ENCODE measurements at regions not wholly inside any gene's neighbourhood (a gene's known extent, or its start where the extent isn't known, plus 50 kb on each side); places are given as distances from the start of the nearest gene placed in this dataset.

DNA sequence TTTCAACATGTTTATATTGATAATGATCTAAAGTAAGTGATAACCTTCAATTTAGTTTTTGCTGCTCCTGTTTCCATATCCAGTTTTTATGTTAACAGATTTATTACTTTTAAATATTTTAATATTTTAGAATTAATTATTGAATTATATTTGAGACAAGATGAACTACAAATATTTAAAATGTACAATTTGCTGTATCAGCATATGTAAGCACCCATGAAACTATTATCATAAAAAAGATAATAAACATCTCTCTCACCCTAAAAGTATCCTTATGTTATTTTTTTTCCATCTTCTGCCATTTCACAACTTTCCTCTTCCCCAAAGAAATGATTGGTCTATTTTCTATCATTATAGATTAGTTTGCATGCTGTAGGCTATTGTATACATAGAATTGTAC lies 1426.6 kb upstream of the PRR20A start:
- H3K27me3 ChIP-seq (ENCODE audit: control insufficient read depth, low read length), result no peaks in the 10 kb centered on the region
- no peaks in the 10 kb centered on the region for H3K4me1 ChIP-seq (ENCODE audit: control insufficient read depth, low read length)
- TF ChIP-seq, protein P1, sequence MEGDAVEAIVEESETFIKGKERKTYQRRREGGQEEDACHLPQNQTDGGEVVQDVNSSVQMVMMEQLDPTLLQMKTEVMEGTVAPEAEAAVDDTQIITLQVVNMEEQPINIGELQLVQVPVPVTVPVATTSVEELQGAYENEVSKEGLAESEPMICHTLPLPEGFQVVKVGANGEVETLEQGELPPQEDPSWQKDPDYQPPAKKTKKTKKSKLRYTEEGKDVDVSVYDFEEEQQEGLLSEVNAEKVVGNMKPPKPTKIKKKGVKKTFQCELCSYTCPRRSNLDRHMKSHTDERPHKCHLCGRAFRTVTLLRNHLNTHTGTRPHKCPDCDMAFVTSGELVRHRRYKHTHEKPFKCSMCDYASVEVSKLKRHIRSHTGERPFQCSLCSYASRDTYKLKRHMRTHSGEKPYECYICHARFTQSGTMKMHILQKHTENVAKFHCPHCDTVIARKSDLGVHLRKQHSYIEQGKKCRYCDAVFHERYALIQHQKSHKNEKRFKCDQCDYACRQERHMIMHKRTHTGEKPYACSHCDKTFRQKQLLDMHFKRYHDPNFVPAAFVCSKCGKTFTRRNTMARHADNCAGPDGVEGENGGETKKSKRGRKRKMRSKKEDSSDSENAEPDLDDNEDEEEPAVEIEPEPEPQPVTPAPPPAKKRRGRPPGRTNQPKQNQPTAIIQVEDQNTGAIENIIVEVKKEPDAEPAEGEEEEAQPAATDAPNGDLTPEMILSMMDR (IDR thresholded peaks at IDR 0.05; ENCODE audit: low read depth, low read length, poor library complexity, severe bottlenecking), result no peak
- no peak for TF ChIP-seq EZH2phosphoT487 (IDR thresholded peaks at IDR 0.05; ENCODE audit: borderline replicate concordance, low read length)
- H4K20me1 ChIP-seq (ENCODE audit: control insufficient read depth, insufficient read depth, low read depth, low read length), result no peaks in the 10 kb centered on the region
- no peak overlapping the region for H3K27ac ChIP-seq (ENCODE audit: low read depth, low read length)
- no peaks in the 10 kb centered on the region for H3K79me2 ChIP-seq (ENCODE audit: control insufficient read depth, low read length)
- no peak overlapping the region for H3K4me3 ChIP-seq (ENCODE audit: low read length)
- no peaks in the 10 kb centered on the region for H3K9me2 ChIP-seq (replicated peaks; ENCODE audit: control insufficient read depth, low read length)
- H3K9me3 ChIP-seq (ENCODE audit: control insufficient read depth, insufficient read depth, low read length), result no peaks in the 10 kb centered on the region
- H3F3A ChIP-seq (ENCODE audit: control insufficient read depth, insufficient read depth), result no peaks in the 10 kb centered on the region
- no peaks in the 10 kb centered on the region for H3K36me3 ChIP-seq (ENCODE audit: control insufficient read depth, low read length)
- H3K4me2 ChIP-seq (ENCODE audit: low read length), result no peak overlapping the region

GRCh38 chr13:55727683-55728082 lies 1413.0 kb upstream of the PRR20A start:
- Histone ChIP-seq H3K9me2 (replicated peaks; ENCODE audit: control insufficient read depth, low read length) (no peaks in the 10 kb centered on the region), H3K4me2 (ENCODE audit: low read length) (no peak overlapping the region), H3K36me3 (ENCODE audit: control insufficient read depth, low read length) (no peaks in the 10 kb centered on the region), H3K79me2 (ENCODE audit: control insufficient read depth, low read length) (no peaks in the 10 kb centered on the region), H3K4me1 (ENCODE audit: control insufficient read depth, low read length) (no peaks in the 10 kb centered on the region), H3K27ac (ENCODE audit: low read depth, low read length) (no peak overlapping the region), H3K4me3 (ENCODE audit: low read length) (no peak overlapping the region), H3F3A (ENCODE audit: control insufficient read depth, insufficient read depth) (no peaks in the 10 kb centered on the region), H3K27me3 (ENCODE audit: control insufficient read depth, low read length) (no peaks in the 10 kb centered on the region), H4K20me1 (ENCODE audit: control insufficient read depth, insufficient read depth, low read depth, low read length) (no peaks in the 10 kb centered on the region), H3K9me3 (ENCODE audit: control insufficient read depth, insufficient read depth, low read length) (peaks cover 4% of the 10 kb centered on the region; the same call in 1 of the 2 replicates)
- TF ChIP-seq, protein P1 (IDR thresholded peaks at IDR 0.05; ENCODE audit: low read depth, low read length, poor library complexity, severe bottlenecking), result no peak
- TF ChIP-seq EZH2phosphoT487 (IDR thresholded peaks at IDR 0.05; ENCODE audit: borderline replicate concordance, low read length), result no peak

- no peak for TF ChIP-seq EZH2phosphoT487 (IDR thresholded peaks at IDR 0.05; ENCODE audit: borderline replicate concordance, low read length)
- TF ChIP-seq, protein P1 (IDR thresholded peaks at IDR 0.05; ENCODE audit: low read depth, low read length, poor library complexity, severe bottlenecking), result no peak
- Histone ChIP-seq H3K27ac (ENCODE audit: low read depth, low read length) (no peak overlapping the region), H3K4me3 (ENCODE audit: low read length) (no peak overlapping the region), H3K79me2 (ENCODE audit: control insufficient read depth, low read length) (no peaks in the 10 kb centered on the region), H3K9me2 (replicated peaks; ENCODE audit: control insufficient read depth, low read length) (no peaks in the 10 kb centered on the region), H3K4me1 (ENCODE audit: control insufficient read depth, low read length) (no peaks in the 10 kb centered on the region), H3K36me3 (ENCODE audit: control insufficient read depth, low read length) (no peaks in the 10 kb centered on the region), H3K4me2 (ENCODE audit: low read length) (no peak overlapping the region), H3F3A (ENCODE audit: control insufficient read depth, insufficient read depth) (no peaks in the 10 kb centered on the region), H4K20me1 (ENCODE audit: control insufficient read depth, insufficient read depth, low read depth, low read length) (no peaks in the 10 kb centered on the region), H3K27me3 (ENCODE audit: control insufficient read depth, low read length) (no peaks in the 10 kb centered on the region), H3K9me3 (ENCODE audit: control insufficient read depth, insufficient read depth, low read length) (peaks cover 4% of the 10 kb centered on the region; the same call in 1 of the 2 replicates)
Observed at GRCh38 chr13:55728247-55728646, 1412.5 kb upstream of the PRR20A start.
